HuH-7.5 (cell line): ENCODE measurements at regions not wholly inside any gene's neighbourhood (a gene's known extent, or its start where the extent isn't known, plus 50 kb on each side); places are given as distances from the start of the nearest gene placed in this dataset.
"Not testable (repeated sequence)": the region's sequence is repeated elsewhere in the genome, so short reads cannot be mapped to it uniquely, and the experiment has no call there.

Source experiments
- DNase-seq: peaks from one replicate; pipeline ENCODE4 v3.0.0; 2011; ENCODE audit warnings: low spot score

DNA sequence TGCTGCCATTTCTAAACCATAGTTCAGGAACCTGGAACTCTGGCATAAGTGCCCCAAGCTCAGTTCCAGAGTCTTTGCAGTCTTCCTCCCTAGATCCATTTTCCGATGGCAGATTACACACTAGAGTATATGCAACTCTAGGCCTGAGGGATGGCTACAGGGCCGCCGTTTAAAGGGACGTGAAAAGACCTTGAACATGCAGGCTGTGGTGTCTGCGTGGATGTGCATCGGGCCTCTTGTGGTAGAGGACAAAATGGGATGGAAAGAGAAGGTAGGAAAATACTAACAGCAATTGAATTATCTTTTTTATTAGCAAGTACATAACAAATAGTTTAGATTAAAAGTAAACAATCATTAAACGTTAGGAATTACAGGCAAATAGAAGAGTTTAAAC is 588.9 kb downstream of the RFPL4B start:
- DNase-seq, result no peak

DNA sequence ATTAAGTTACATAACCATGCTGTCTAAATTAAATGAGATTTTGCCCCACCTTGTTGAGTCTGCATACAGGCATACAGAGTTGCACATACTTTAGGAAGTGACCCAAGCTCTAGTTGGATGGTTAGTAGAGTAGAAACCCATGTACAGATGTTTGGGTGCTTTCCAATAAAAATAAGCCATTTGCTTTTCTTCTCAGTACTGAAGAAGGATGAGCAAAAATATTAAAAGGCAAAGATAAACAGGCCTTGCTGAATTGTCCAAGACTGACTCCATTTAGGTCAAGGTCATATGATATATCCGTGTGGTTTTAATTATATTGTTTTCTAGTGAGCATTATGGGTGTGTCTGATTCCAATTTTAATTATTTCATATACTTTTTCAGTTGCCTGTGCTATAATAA is 589.4 kb downstream of the RFPL4B start:
- no peak for DNase-seq

DNA sequence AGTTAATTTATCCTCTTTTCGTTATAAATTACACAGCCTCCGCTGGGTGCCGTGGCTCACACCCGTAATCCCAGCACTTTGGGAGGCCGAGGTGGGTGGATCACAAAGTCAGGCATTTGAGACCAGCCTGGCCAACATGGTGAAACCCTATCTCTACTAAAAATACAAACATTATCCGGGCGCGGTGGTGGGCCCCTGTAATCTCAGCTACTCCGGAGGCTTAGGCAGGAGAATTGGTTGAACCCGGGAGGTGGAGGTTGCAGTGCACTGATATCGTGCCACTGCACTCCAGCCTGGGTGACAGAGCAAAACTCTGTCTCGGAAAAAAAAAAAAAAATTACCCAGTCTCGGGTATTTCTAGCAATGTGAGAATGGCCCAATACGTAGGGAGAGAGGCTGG is 590.6 kb downstream of the RFPL4B start:
- not testable (repeated sequence) for DNase-seq

DNA sequence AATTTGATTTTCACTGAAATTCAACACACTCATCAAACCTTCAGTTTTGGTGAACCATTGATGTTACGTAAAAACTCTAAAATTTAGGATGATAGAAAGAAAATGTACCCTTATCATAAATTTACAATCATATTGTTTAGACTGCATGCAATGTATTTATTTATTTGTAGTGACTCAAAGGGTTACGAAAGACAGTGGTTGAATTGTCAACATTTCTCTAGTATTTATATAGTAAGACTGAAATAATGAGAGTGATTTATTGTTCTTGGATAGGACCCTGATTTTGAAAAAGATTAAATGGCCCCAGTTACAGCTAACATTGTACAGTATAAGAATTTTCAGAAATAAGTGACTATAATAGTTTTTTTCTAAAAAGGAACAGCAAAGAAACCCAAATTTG is 591.5 kb downstream of the RFPL4B start:
- DNase-seq, result no peak

DNA sequence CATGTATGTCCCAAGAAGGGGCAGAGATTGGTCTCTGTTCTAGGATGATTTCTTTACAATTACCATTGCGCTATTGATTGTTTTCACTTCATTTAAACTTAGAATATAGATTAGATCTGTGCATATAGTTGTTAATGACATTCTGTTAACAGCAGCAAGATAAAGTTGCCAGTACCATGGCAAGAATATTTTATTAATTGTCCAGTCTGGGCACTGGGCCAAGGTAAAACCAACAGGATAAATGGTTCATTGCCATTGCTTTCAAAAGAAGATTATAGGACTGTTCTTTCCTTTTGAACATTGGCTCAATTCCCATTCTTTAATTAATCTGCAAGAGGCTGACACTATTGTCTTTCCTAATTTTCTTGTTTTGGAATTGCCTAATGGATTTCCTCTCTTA is 592.4 kb downstream of the RFPL4B start:
- DNase-seq, result no peak

DNA sequence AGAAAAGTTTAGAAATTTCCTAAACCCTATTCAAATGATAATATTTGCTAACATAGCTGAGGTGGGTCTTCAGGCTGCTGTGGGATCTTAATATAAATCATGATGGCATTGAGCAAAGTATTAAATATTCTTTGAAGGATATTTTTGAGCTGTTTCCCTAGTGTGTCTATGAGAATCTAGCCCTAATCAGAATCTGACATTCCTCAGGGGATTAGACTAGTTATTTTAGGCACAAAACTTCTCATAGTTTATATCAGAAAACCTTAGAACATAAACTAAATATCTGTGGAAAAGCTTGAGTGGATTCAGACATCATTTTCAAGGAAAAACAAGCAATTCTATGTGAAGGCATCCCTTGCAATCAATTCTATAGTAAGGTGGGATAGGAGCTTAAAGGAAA is 594.5 kb downstream of the RFPL4B start:
- DNase-seq, result no peak

DNA sequence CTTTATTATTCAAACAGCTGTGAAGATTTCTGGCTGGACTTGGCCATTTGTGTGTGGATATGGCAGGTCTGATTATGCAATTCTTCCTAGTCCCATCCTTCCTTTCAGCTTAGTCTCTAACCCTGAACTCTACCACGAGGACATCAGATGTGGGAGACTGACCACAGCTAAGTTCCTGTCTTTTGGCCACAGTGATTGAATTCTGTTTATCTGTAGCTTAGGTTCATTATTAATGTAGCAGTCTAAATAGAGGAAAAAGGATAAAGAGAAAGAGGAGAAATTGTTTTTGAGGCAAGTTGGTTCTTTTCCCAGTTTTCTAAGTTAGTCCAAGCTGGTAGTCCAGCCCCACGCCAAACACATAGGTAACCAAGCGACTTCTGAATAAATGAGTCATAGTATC is 598.9 kb downstream of the RFPL4B start:
- no peak for DNase-seq

DNA sequence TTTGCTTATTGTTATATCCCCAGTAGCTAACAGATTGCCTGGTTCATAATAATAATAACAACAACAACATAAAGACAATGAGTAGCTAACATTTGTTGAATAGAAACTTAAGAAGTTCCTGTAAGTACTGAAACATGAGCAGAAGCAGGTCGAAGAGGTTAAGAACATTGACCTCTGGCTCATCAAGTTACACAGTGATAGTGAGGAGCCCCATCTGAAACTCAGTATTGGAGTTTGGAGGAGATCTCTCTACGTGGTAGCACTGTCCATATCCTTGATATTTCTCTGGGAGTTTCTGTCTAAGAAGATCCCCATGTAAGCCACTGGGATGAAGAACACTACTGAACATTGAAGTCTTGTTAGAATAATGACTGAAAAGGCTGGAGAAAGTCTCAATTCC is 600.4 kb downstream of the RFPL4B start:
- DNase-seq, result no peak

DNA sequence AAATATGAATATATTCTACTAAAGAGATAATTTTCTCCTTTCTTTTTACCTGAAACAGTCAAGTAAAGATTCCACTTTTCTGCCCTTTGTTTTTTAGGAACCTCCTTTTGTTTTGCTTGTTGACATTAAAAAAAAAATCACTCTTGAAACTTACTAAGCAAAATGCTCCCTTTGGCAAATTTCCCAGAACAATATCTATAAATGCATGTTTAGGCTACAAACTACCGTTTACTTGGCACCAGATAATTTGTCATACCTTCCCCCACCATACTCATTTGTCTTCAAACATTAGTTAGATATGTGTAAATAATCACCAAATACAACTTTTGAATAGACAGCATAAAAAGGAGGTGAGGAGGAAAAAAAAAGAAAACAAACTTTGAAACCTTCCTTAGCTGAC is 604.7 kb downstream of the RFPL4B start:
- no peak for DNase-seq

DNA sequence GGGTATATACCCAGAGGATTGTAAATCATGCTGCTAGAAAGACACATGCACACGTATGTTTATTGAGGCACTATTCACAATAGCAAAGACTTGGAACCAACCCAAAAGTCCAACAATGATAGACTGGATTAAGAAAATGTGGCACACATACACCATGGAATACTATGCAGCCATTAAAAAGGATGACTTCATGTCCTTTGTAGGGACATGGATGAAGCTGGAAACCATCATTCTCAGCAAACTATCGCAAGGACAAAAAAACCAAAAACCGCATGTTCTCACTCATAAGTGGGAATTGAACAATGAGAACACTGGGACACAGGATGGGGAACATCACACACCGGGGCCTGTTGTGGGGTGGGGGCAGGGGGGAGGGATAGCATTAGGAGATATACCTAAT is 608.6 kb downstream of the RFPL4B start:
- not testable (repeated sequence) for DNase-seq

DNA sequence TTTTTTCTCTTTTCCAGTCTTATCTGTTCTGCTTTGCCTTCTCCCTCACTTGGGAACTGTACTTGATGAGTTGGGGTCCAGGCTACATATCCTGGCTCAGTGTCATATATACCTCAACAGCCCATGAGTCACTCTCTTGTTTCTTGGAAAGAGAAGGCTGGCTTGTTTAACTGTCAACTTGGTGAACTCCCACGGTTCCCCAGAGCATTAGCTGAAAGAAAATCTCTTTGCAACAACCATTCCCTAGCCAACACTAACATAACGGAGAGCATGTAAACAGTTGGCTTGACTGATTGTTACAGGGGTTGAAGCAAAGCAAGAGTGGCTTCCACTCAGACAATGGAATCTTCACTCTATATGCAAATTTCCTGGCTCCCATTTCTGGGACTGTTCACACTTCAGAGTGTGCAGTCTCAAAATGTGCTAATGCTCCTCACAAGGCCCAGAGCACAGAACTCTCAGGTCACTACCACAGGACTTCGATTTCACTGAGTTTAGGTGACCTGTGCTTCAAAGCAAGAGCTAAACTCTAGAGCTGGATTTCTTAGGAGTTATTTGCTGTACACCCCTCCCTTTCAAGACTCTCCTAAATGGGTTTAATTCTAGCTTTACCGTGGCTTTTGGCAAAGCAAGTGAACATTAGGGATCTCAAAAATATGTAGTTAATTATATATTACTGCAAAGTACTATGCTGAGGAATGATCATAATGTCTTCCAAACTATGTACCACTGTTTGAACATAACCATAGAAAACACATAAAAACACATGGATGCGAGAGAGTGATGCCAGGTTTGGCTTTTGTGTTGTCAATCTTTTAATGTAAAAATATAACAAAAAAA is 609.8 kb downstream of the RFPL4B start:
- no peak for DNase-seq

DNA sequence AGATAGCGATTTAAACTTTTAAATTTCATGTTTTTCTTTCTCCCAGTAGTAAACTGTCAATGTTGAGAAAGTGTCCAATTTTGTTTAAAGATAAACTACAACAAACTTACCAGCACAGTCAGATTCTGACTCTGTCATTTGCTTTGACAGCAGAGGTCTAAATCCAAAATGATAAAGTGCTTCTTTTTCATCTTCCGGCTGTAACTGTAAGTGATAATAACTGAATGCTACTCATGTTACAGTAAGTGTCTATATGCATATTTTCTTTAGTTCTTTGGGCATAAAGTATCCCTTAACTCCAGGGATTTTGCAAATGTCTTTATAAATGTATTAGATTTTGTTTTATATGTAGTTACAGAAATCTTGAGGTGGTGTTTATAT is 610.4 kb downstream of the RFPL4B start:
- no peak for DNase-seq

DNA sequence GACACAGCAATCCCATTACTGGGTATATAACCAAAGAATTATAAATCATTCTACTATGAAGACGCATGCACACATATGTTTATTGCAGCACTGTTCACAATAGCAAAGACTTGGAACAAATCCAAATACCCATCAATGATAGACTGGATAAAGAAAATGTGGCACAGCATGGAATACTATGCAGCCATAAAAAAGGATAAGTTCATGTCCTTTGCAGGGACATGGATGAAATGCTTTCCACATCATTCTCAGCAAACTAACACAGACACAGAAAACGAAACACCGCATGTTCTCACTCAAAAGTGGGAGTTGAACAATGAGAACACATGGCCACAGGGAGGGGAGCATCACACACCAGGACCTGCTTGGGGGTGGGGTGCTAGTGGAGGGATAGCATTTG is 613.0 kb downstream of the RFPL4B start:
- DNase-seq, result not testable (repeated sequence)

DNA sequence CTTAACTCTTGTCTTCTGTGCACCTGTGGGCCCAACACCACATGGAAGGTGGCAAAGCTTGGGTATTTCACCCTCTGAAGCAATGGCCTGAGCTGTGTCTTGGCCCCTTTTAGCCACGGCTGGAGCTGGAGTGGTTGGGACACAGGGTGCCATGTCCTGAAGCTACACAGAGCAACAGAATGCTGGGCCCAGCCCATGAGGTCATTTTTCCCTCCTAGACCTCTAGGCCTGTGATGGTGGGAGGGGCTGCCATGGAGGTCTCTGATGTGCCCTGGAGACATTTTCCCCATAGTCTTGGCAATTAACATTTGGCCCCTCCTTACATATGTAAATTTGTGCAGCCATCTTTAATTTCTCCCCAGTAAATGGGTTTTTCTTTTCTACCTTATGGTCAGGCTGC is 620.8 kb downstream of the RFPL4B start:
- DNase-seq, result no peak

DNA sequence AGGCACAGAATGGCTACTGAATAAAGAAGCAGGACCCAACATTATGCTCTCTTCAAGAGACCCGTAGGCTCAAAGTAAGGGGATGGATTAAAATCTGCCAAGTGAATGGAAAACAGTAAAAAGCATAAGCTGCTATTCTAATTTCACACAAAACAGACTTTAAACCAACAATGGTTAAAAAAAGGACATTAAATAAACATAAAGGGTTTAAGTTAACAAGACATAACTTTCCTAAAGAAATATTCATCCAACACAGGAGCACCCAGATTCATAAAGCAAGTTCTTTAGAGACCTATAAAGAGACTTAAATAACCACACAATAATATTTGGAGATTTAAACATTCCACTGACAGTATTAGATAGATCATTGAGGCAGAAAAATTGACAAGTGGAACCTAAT is 624.5 kb downstream of the RFPL4B start:
- DNase-seq, result no peak

DNA sequence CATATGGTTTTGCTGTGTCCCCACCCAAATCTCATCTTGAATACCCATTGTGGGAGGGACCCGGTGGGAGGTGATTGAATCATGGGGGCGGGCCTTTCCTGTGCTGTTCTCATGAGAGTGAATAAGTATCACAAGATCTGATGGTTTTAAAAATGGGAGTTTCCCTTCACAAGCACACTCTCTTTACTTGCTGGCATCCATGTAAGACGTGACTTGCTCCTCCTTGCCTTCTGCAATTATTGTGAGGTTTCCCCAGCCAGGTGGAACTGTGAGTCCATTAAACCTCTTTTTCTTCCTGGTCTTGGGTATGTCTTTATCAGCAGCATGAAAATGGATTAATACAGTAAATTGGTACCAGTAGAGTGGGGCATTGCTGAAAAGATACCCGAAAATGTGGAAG is 627.8 kb downstream of the RFPL4B start:
- not testable (repeated sequence) for DNase-seq

DNA sequence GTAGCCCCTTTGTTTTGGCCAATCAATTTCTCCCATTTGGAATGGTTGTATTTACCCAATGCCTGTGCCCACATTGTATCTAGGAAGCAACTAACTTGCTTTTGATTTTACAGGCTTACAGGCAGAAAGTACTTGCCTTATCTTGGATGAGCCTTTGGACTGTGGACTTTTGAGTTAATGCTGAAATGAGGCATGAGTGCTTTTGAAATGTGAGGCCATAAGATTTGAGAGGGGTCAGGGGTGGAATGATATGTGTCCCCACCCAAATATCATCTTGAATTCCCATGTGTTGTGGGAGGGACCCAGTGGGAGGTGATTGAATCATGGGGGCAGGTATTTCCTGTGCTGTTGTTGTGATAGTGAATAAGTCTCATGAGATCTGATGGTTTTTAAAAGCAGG is 629.4 kb downstream of the RFPL4B start:
- not testable (repeated sequence) for DNase-seq

DNA sequence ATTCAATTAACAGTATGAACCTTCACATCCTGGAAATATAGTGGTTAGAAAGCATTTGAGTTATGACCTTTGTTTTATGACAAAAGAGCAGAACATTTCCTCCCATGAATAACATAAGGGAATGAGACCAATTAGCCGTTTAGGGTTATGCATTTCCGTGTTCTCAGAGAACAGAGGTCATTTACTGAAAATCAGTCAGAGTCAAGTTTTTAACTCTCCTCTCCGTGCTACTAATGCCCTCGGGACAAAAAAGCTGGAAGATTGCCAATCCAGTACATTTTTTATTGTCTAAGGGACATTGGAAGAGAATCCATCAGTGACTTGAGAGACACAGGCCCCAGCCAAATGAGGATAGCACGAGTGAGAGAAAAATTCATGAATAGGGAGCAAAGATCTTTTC is 632.7 kb downstream of the RFPL4B start:
- no peak for DNase-seq

DNA sequence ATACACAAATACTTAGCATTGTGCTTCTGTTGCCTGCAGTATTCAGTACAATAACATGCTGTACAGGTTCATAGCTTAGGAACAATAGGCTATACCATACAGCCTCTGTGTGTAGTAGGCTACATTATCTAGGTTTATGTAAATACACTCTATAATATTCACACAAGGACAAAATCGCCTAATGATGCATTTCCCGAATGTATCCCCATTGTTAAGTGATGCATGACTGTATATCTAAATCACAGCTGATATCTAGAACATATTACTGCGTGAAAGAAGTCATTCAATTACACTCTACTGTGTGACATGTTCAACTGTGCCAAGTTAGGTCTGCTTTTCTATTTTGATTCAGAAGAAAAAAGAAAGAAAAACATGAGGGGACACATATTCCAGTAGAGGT is 633.5 kb downstream of the RFPL4B start:
- DNase-seq, result no peak

DNA sequence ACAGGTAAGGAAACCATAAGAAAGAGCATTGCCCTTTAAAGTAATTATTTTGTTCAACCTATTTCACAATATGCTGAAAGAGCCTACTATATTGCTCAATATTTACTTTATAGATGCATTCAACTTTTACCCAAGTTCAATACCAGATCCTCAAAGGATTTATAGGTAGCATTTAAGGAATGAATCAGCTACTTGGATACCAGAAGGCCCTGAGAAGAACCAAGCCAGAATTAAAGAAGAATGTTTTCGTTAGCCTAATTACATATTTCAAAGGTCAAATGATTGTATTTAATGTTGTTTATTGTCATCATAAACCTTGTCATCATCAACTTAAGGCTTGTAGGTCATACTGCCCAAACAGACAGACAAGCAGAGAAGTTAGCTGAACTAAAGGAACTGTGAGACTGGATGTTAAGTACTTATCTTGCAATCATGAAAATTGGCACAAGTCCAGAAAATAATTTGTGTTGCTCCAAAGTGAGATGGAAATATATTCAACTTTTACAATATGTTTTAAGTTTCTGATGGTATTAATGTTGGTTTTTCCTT is 636.7 kb downstream of the RFPL4B start:
- no peak for DNase-seq

DNA sequence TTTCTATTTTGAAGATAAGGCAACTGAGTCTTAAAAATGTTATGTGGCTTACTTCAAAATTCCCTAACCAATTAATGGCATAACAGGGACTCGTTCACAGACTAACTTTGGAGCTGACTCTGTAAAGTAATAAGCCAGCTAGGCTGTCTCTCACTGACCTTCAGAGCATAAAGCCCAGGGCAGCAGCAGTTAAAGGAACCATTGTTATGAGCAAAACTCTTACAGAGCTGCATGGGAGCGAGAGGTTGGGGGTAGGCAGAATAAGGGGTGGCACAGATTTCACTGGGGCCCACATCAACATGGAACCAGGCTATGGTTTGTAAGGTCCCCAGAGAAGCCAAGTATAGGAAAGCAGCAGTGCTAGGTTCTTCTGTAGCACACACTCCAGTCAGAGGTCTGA is 637.8 kb downstream of the RFPL4B start:
- no peak for DNase-seq

DNA sequence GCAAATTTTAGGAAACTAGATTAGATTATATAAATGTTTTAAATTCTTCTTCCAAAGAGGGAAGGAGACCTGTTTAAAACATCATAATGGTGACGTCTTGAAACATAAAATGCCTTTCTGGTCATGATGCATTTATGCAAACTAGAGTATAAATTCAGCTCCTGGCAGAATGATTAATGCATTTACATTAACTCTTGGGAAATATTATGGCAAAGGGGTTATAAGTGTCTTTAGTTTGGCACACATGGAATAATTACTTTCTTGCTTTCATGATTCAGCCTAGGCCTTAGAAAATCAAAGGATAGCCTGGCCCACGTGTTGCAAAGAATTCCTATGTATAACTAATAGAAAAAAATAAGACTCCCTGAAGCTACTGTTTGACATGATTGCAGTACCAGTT is 639.2 kb downstream of the RFPL4B start:
- no peak for DNase-seq

DNA sequence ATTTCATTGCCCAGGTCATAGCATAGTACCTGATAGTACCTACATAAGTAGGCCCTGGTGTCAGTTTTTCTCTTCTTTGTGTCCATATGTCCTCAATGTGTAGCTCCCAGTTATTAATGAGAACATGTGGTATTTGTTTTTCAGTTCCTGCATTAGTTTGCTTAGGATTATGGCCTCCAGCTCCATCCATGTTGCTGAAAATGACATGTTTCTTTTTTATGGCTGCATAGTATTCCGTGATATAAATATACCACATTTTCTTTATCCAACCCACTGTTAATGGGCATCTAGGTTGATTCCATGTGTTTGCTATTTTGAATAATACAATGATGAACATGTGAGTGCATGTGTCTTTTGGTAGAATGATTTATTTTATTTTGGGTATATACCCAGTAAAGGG is 641.6 kb downstream of the RFPL4B start:
- DNase-seq, result no peak

DNA sequence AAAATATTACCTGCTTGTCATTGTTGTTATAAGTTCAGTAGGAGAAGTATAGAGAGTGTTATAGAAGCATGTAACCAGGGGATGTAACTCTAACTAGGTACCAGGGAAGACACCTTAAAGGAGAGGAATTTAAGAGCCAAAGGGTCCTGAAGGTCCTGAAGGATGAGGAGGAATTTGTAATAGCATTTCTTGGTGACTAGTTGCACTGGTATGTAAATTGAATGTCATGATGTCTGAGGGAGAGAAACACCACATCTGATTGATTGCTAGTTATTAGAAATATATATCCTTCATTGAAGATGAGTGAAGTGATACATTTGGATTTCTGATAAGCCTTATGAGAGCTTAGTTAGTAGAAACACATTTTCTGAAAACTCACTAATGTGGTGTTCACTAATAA is 643.8 kb downstream of the RFPL4B start:
- no peak for DNase-seq
